H1 (cell line): ENCODE measurements at regions not wholly inside any gene's neighbourhood (a gene's known extent, or its start where the extent isn't known, plus 50 kb on each side); places are given as distances from the start of the nearest gene placed in this dataset.

Experiments
- CTCF ChIA-PET: fragments of 300-600 bp; sonication (Branson Sonifier 250); formaldehyde crosslinking; loops from one replicate; lab custom pipeline; 2021; ENCODE audit not compliant: partially characterized antibody; lab: Charles Lee
- POLR2A ChIA-PET: fragments of 300-600 bp; sonication (Branson Sonifier 250); formaldehyde crosslinking; loops from one replicate; lab custom pipeline; 2021; ENCODE audit warnings: inconsistent platforms; ENCODE audit not compliant: partially characterized antibody; lab: Charles Lee
- DNase-seq, 2 experiments: peaks; one replicate each; pipeline versions ENCODE4 v3.0.0 to v3.0.0-alpha.2; 2010 to 2022; ENCODE audit warnings: low spot score in 2 of 2, low read depth in 1 of 2, mixed read lengths in 1 of 2
- FAIRE-seq: peaks from 2 replicates; lab custom pipeline; 2011; peaks lifted over from hg19 to GRCh38; lab: Jason Lieb, UNC
- H2AFZ ChIP-seq: 2 replicates; pipeline ENCODE4 v1.8.1; 2012; ENCODE audit warnings: low read length, inconsistent platforms
- H2AK5ac ChIP-seq: 2 replicates; pipeline ENCODE4 v1.6.1; 2013; ENCODE audit warnings: low read depth, low read length
- H2BK120ac ChIP-seq: replicated peaks from 2 replicates; pipeline ENCODE3; 2013; ENCODE audit warnings: low read depth, low read length, inconsistent platforms
- H2BK12ac ChIP-seq: 2 replicates; pipeline ENCODE4 v1.6.1; 2013; ENCODE audit warnings: low read depth, low read length
- H2BK15ac ChIP-seq: 2 replicates; pipeline ENCODE4 v1.6.1; 2013; ENCODE audit warnings: low read length
- H2BK20ac ChIP-seq: 2 replicates; pipeline ENCODE4 v1.6.1; 2013; ENCODE audit warnings: low read length
- H2BK5ac ChIP-seq: 2 replicates; pipeline ENCODE4 v1.6.1; 2013; ENCODE audit warnings: low read depth, low read length
- H3K14ac ChIP-seq: 2 replicates; pipeline ENCODE4 v1.6.1; 2013; ENCODE audit warnings: inconsistent platforms; ENCODE audit not compliant: insufficient read length
- H3K18ac ChIP-seq: 2 replicates; pipeline ENCODE4 v1.6.1; 2013; ENCODE audit warnings: low read length; ENCODE audit errors: extremely low read depth
- H3K23ac ChIP-seq: 2 replicates; pipeline ENCODE4 v1.6.1; 2013; ENCODE audit warnings: inconsistent platforms; ENCODE audit not compliant: insufficient read length
- H3K23me2 ChIP-seq: 2 replicates; pipeline ENCODE4 v1.6.1; 2013; ENCODE audit warnings: low read depth, low read length
- H3K27ac ChIP-seq: 2 replicates; pipeline ENCODE4 v1.6.1; 2011; ENCODE audit warnings: low read depth, low read length, inconsistent platforms
- H3K27me3 ChIP-seq, 4 experiments: replicated peaks in 1 of 4; 1 replicate in 1 of 4; 2 replicates in 3 of 4; pipeline versions ENCODE4 v1.6.1 to v1.8.1; 2011 to 2013; ENCODE audit warnings: low read length in 3 of 4, mild to moderate bottlenecking in 3 of 4, inconsistent platforms in 2 of 4, mixed read lengths in 2 of 4, moderate library complexity in 1 of 4; ENCODE audit not compliant: control insufficient read depth in 3 of 4, insufficient read depth in 3 of 4; ENCODE audit errors: extremely low read depth in 1 of 4
- H3K36me3 ChIP-seq, 4 experiments: 2 replicates each; pipeline versions ENCODE4 v1.6.1 to v1.8.1; 2011 to 2013; ENCODE audit warnings: mild to moderate bottlenecking in 4 of 4, low read length in 3 of 4, moderate library complexity in 2 of 4, control low read depth in 1 of 4, inconsistent platforms in 1 of 4; ENCODE audit not compliant: insufficient read depth in 4 of 4, control insufficient read depth in 2 of 4
- H3K4ac ChIP-seq: replicated peaks from 2 replicates; pipeline ENCODE3; 2013; ENCODE audit warnings: low read length, low read depth, mixed read lengths, inconsistent platforms; ENCODE audit not compliant: insufficient read length
- H3K4me1 ChIP-seq, 4 experiments: replicated peaks in 1 of 4; 1 replicate in 1 of 4; 2 replicates in 3 of 4; pipeline versions ENCODE4 v1.6.1 to v1.8.1; 2011 to 2013; ENCODE audit warnings: low read length in 3 of 4, inconsistent platforms in 2 of 4, mixed read lengths in 1 of 4; ENCODE audit not compliant: insufficient read depth in 4 of 4, control insufficient read depth in 3 of 4
- H3K4me2 ChIP-seq, 2 experiments: 2 replicates each; pipeline versions ENCODE4 v1.6.1 to v1.8.1; 2011 to 2013; ENCODE audit warnings: low read depth in 2 of 2, low read length in 2 of 2, control low read depth in 1 of 2, inconsistent platforms in 1 of 2, mild to moderate bottlenecking in 1 of 2; ENCODE audit not compliant: insufficient read depth in 1 of 2
- H3K4me3 ChIP-seq, 4 experiments: fragments of 200-600, 300-600 bp in 1 of 4; sonication (generic), shearing (Covaris generic), sonication (Bioruptor Twin) in 1 of 4; 2 replicates each; pipeline versions ENCODE4 v1.5.1 to v1.8.1; 2011 to 2016; ENCODE audit warnings: low read length in 4 of 4, low read depth in 3 of 4, control low read depth in 2 of 4, inconsistent platforms in 2 of 4, mild to moderate bottlenecking in 2 of 4, mixed read lengths in 1 of 4, moderate library complexity in 1 of 4; ENCODE audit not compliant: insufficient read depth in 2 of 4; ENCODE audit errors: extremely low read depth in 1 of 4
- H3K56ac ChIP-seq: replicated peaks from 2 replicates; pipeline ENCODE3; 2013; ENCODE audit warnings: low read depth, mild to moderate bottlenecking, mixed read lengths, low read length, inconsistent platforms; ENCODE audit not compliant: insufficient read length
- H3K79me1 ChIP-seq: 2 replicates; pipeline ENCODE4 v1.6.1; 2013; ENCODE audit warnings: low read depth, low read length, control low read depth
- H3K79me2 ChIP-seq, 2 experiments: 2 replicates each; pipeline versions ENCODE4 v1.6.1 to v1.8.1; 2012 to 2013; ENCODE audit warnings: low read length in 2 of 2, mild to moderate bottlenecking in 2 of 2, inconsistent platforms in 1 of 2; ENCODE audit not compliant: insufficient read depth in 2 of 2, control insufficient read depth in 1 of 2
- H3K9ac ChIP-seq, 4 experiments: replicated peaks in 1 of 4; 1 replicate in 1 of 4; 2 replicates in 3 of 4; pipeline versions ENCODE4 v1.6.1 to v1.8.1; 2011 to 2013; ENCODE audit warnings: low read depth in 3 of 4, low read length in 3 of 4, control low read depth in 2 of 4, mild to moderate bottlenecking in 2 of 4, moderate library complexity in 2 of 4, inconsistent platforms in 1 of 4; ENCODE audit errors: extremely low read depth in 1 of 4
- H3K9me3 ChIP-seq, 2 experiments: 2 replicates each; pipeline versions ENCODE4 v1.6.1 to v1.8.1; 2012 to 2013; ENCODE audit warnings: mild to moderate bottlenecking in 2 of 2, moderate library complexity in 2 of 2, control low read depth in 1 of 2, inconsistent platforms in 1 of 2, low read depth in 1 of 2, low read length in 1 of 2, mixed read lengths in 1 of 2; ENCODE audit not compliant: insufficient read depth in 2 of 2
- H4K20me1 ChIP-seq, 2 experiments: replicated peaks in 1 of 2; 2 replicates each; pipeline versions ENCODE3 to v1.8.1; 2011 to 2013; ENCODE audit warnings: inconsistent platforms in 2 of 2, low read length in 2 of 2, mild to moderate bottlenecking in 1 of 2; ENCODE audit not compliant: insufficient read depth in 2 of 2, control insufficient read depth in 1 of 2
- H4K5ac ChIP-seq: 2 replicates; pipeline ENCODE4 v1.6.1; 2013; ENCODE audit warnings: low read length, low read depth, mixed read lengths, inconsistent platforms; ENCODE audit not compliant: insufficient read length
- H4K8ac ChIP-seq: 2 replicates; pipeline ENCODE4 v1.8.0; 2013; ENCODE audit warnings: mild to moderate bottlenecking, moderate library complexity, low read length, inconsistent platforms; ENCODE audit not compliant: insufficient read depth; ENCODE audit errors: extremely low read depth
- H4K91ac ChIP-seq: replicated peaks from 2 replicates; pipeline ENCODE3; 2013; ENCODE audit warnings: low read length, mixed read lengths, inconsistent platforms; ENCODE audit not compliant: insufficient read length
- CBX5 ChIP-seq: fragments of 300-800, 300-1000 bp; sonication (generic); IDR thresholded peaks from 2 replicates; pipeline ENCODE4 v1.7.1; 2016; ENCODE audit warnings: antibody characterized with exemption, low read length, low read depth
- WGBS, 2 experiments: shearing (Covaris generic) in 1 of 2; methylation state at CpG; one replicate each; pipeline versions ENCODE4 v1.1.6 to v1.1.7; 2013 to 2015; ENCODE audit warnings: low lambda C conversion rate in 2 of 2, mixed read lengths in 2 of 2, inconsistent platforms in 1 of 2, low coverage in 1 of 2, missing lambda C conversion rate in 1 of 2; ENCODE audit not compliant: insufficient replicate concordance in 2 of 2, insufficient coverage in 1 of 2, insufficient read length in 1 of 2; ENCODE audit errors: extremely low coverage in 1 of 2, missing lambda C conversion rate in 1 of 2; 5-methylcytosine and 5-hydroxymethylcytosine counted together

DNA sequence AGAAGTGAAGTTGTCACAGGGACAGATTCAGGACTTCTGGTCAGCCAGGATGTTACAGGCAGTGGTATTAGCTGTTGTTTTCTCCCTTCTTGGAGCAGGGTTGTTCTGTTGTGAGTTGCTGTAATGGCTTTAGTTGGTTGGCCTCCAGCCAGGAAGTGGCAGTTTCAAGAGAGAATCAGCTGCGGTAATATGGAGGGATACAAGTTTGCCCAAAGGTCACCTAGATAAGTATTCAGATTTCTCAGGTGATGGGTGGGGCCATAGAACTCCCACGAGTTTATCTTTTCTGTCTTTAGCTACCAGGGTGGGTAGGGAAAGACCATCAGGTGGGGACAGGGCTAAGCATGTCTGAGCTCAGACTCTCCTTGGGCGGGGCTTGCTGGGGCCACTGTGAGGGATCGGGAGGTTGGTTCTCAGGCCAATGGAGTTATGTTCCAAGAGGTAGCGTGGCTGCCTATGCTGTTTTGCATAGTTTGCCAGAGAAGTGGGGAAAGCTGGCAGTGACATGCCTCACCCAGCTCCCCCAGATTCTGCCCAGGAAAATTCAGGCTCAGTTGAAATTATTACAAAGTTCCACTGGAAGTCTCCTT is 640.4 kb upstream of the CHAC2 start:
- Histone ChIP-seq H2BK12ac (0 out of 2 replicates have a peak overlapping the region, but pooled peaks have one; percentile 17), H2AFZ (0 out of 2 replicates have a peak overlapping the region, but pooled peaks have one; percentile 22), H2BK120ac (no peak overlapping the region), H2AK5ac (no peak overlapping the region), H3K23me2 (no peaks in the 10 kb centered on the region), H2BK5ac (no peak overlapping the region), H3K14ac (no peak overlapping the region), H3K27me3 (peaks cover 0 to 1% (median 0%) of the 10 kb centered on the region in 4 experiments; a peak in 1 of 7 replicates), H3K4me2 (no peak overlapping the region), H3K9me3 (no peaks in the 10 kb centered on the region), H3K23ac (no peak overlapping the region), H4K8ac (no peak overlapping the region), H3K79me1 (no peaks in the 10 kb centered on the region), H3K9ac (no peak overlapping the region), H2BK20ac (no peak overlapping the region), H3K56ac (no peak overlapping the region), H3K36me3 (no peaks in the 10 kb centered on the region), H3K4me1 (no peaks in the 10 kb centered on the region), H3K4ac (no peak overlapping the region), H3K18ac (no peak overlapping the region), H4K20me1 (no peaks in the 10 kb centered on the region), H4K91ac (no peak overlapping the region), H4K5ac (no peak overlapping the region), H3K4me3 (no peak overlapping the region), H2BK15ac (no peak overlapping the region), H3K79me2 (no peaks in the 10 kb centered on the region), H3K27ac (no peak overlapping the region)
- FAIRE-seq (no peak), DNase-seq (no peak)
- WGBS, 2 experiments = 85% methylated on average over 5 of the region's 5 CpGs; no CpG with 5 or more reads in 1 of the 2 experiments
- POLR2A ChIA-PET = interaction anchor here (1.7 kb wide), 1 partner anchor 10 kb away, joined by 3 read pairs; no protein-coding TSS in a partner anchor
- CTCF ChIA-PET = interaction anchor here (1.0 to 1.4 kb wide), 2 partner anchors 21 to 38 kb away, joined by 3 read pairs; no protein-coding TSS in a partner anchor
- no peak for TF ChIP-seq CBX5
